B cell (primary cell): ENCODE measurements at regions not wholly inside any gene's neighbourhood (a gene's known extent, or its start where the extent isn't known, plus 50 kb on each side); places are given as distances from the start of the nearest gene placed in this dataset.

Experiments
- ATAC-seq: fragments of 200-7000 bp; cut with Tn5 transposase; one replicate; pipeline ENCODE4 v1.10.0; 2021; ENCODE audit warnings: low read depth, mild to moderate bottlenecking, moderate number of reproducible peaks, moderate library complexity
- CTCF ChIA-PET: fragments of 350-600 bp; sonication (Branson Sonifier 250); formaldehyde crosslinking; loops from one replicate; lab custom pipeline; 2021; ENCODE audit warnings: antibody characterized with exemption, inconsistent platforms; lab: Charles Lee
- POLR2A ChIA-PET: fragments of 350-600 bp; sonication (Branson Sonifier 250); formaldehyde crosslinking; loops from one replicate; lab custom pipeline; 2021; ENCODE audit warnings: antibody characterized with exemption; lab: Charles Lee
- DNase-seq: peaks from one replicate; pipeline ENCODE4 v3.0.0; 2013
- H2AFZ ChIP-seq: 2 replicates; pipeline ENCODE4 v1.6.1; 2012; ENCODE audit warnings: mild to moderate bottlenecking, low read depth, low read length; ENCODE audit not compliant: insufficient read depth, poor library complexity, severe bottlenecking
- H3K27ac ChIP-seq, 2 donors: 1 replicate in 1 of 2; 2 replicates in 1 of 2; pipeline ENCODE4 v1.5.1; 2012 to 2013; ENCODE audit warnings: low read length in 2 of 2, mild to moderate bottlenecking in 2 of 2, moderate library complexity in 1 of 2
- H3K27me3 ChIP-seq, 4 experiments: fragments of 200-600 bp in 1 of 4; sonication (generic) in 1 of 4; replicated peaks in 1 of 4; 1 replicate in 2 of 4; 2 replicates in 2 of 4; pipeline versions ENCODE4 v1.6.1 to v1.7.0; 2013 to 2016; ENCODE audit warnings: low read length in 3 of 4, mild to moderate bottlenecking in 2 of 4, mixed read lengths in 1 of 4, moderate library complexity in 1 of 4; ENCODE audit not compliant: insufficient read depth in 4 of 4, control insufficient read depth in 3 of 4; ENCODE audit errors: control extremely low read depth in 1 of 4
- H3K36me3 ChIP-seq, 2 experiments: replicated peaks in 1 of 2; 1 replicate in 1 of 2; 2 replicates in 1 of 2; pipeline versions ENCODE4 v1.6.1 to v1.7.1; 2013; ENCODE audit warnings: low read length in 1 of 2; ENCODE audit not compliant: insufficient read depth in 2 of 2, control insufficient read depth in 1 of 2; ENCODE audit errors: control extremely low read depth in 1 of 2, extremely low read depth in 1 of 2
- H3K4me1 ChIP-seq, 2 donors: fragments of 200-600 bp in 1 of 2; sonication (generic) in 1 of 2; 1 replicate in 1 of 2; 2 replicates in 1 of 2; pipeline versions ENCODE4 v1.5.1 to v1.6.1; 2013 to 2017; ENCODE audit warnings: low read length in 2 of 2; ENCODE audit not compliant: control insufficient read depth in 2 of 2, insufficient read depth in 2 of 2
- H3K4me2 ChIP-seq: replicated peaks from 2 replicates; pipeline ENCODE3; 2012; ENCODE audit warnings: mild to moderate bottlenecking, low read depth, low read length; ENCODE audit not compliant: poor library complexity, severe bottlenecking
- H3K4me3 ChIP-seq, 5 experiments: fragments of 200-600 bp in 1 of 5; sonication (generic) in 1 of 5; 1 replicate in 3 of 5; 2 replicates in 2 of 5; pipeline versions ENCODE4 v1.5.1 to v1.7.0; 2011 to 2016; ENCODE audit warnings: low read length in 4 of 5, mild to moderate bottlenecking in 4 of 5, low read depth in 2 of 5, control low read depth in 1 of 5, moderate library complexity in 1 of 5; ENCODE audit not compliant: insufficient read depth in 1 of 5; ENCODE audit errors: control extremely low read depth in 1 of 5, extremely low read depth in 1 of 5
- H3K79me2 ChIP-seq: fragments of 200-600 bp; sonication (generic); one replicate; pipeline ENCODE4 v1.6.0; 2016; ENCODE audit warnings: low read length; ENCODE audit not compliant: control insufficient read depth, insufficient read depth
- H3K9ac ChIP-seq: fragments of 200-600 bp; sonication (generic); 2 replicates; pipeline ENCODE4 v1.6.1; 2017; ENCODE audit warnings: mild to moderate bottlenecking, low read length, moderate library complexity
- H3K9me3 ChIP-seq, 3 donors: one replicate each; pipeline versions ENCODE4 v1.6.1 to v1.7.1; 2013; ENCODE audit warnings: low read length in 2 of 3; ENCODE audit not compliant: control insufficient read depth in 2 of 3, insufficient read depth in 1 of 3; ENCODE audit errors: control extremely low read depth in 1 of 3
- H4K20me1 ChIP-seq: 2 replicates; pipeline ENCODE4 v1.6.0; 2012; ENCODE audit warnings: mild to moderate bottlenecking, low read length; ENCODE audit not compliant: insufficient read depth, control insufficient read depth, poor library complexity, severe bottlenecking
- H3K27ac Mint-ChIP-seq: one replicate; pipeline ENCODE4 v1.8.0; 2021; ENCODE audit warnings: mixed read lengths
- H3K27me3 Mint-ChIP-seq: one replicate; pipeline ENCODE4 v1.8.0; 2021; ENCODE audit warnings: mixed read lengths
- H3K4me1 Mint-ChIP-seq: one replicate; pipeline ENCODE4 v1.8.0; 2021; ENCODE audit warnings: mixed read lengths
- H3K4me3 Mint-ChIP-seq: one replicate; pipeline ENCODE4 v1.8.0; 2021; ENCODE audit warnings: mixed read lengths
- H3K9me3 Mint-ChIP-seq: one replicate; pipeline ENCODE4 v1.8.0; 2022; ENCODE audit warnings: mixed read lengths; ENCODE audit not compliant: insufficient read depth
- CTCF ChIP-seq: fragments of 200-600 bp; IDR thresholded peaks from one replicate; pipeline ENCODE4 v1.8.0; 2022; ENCODE audit warnings: antibody characterized with exemption, mild to moderate bottlenecking
- EZH2 ChIP-seq: IDR thresholded peaks from 2 replicates; pipeline ENCODE4 v1.6.1; 2012; ENCODE audit warnings: borderline replicate concordance, low read depth, mild to moderate bottlenecking, moderate library complexity, low read length; ENCODE audit not compliant: insufficient read depth, poor library complexity, severe bottlenecking
- WGBS: methylation state at CpG from one replicate; pipeline ENCODE4 v1.1.5; 2013; ENCODE audit warnings: missing lambda C conversion rate; ENCODE audit not compliant: insufficient coverage; 5-methylcytosine and 5-hydroxymethylcytosine counted together
- intact Hi-C: fragments of 100-400 bp; cut with micrococcal nuclease; formaldehyde crosslinking; loops from one replicate; pipeline ENCODE4 v1.10.0; 2022

GRCh38 chr20:21608777-21609176 is 94.9 kb upstream of the NKX2-2 start:
- H3K36me3 ChIP-seq: no peaks in the 10 kb centered on the region
- no peaks in the 10 kb centered on the region for H3K79me2 ChIP-seq
- no peak overlapping the region for H3K27ac Mint-ChIP-seq
- no peak overlapping the region for H3K9ac ChIP-seq
- H2AFZ ChIP-seq: no peak overlapping the region
- ChIA-PET CTCF (no interaction called here), POLR2A (no interaction called here)
- H3K9me3 Mint-ChIP-seq: peaks cover 7% of the 10 kb centered on the region
- DNase-seq (no peak), ATAC-seq (no peak)
- no peaks in the 10 kb centered on the region for H3K4me1 ChIP-seq
- peaks cover 20% of the 10 kb centered on the region for H3K27me3 Mint-ChIP-seq
- no peak overlapping the region for H3K27ac ChIP-seq
- H3K9me3 ChIP-seq: peaks cover 0 to 17% (median 3%) of the 10 kb centered on the region in 3 donors
- no peak overlapping the region for H3K4me2 ChIP-seq
- intact Hi-C loops: no loop called here
- peaks cover 0 to 5% (median 0%) of the 10 kb centered on the region in 4 experiments for H3K27me3 ChIP-seq
- H3K4me1 Mint-ChIP-seq: no peaks in the 10 kb centered on the region
- H3K4me3 ChIP-seq: no peak overlapping the region
- H3K4me3 Mint-ChIP-seq: no peak overlapping the region
- H4K20me1 ChIP-seq: no peaks in the 10 kb centered on the region
- no peak for TF ChIP-seq CTCF
- no peak for TF ChIP-seq EZH2

- DNase-seq (no peak), ATAC-seq (no peak)
- H3K27ac ChIP-seq: no peak overlapping the region
- H3K27me3 ChIP-seq: peaks cover 0 to 5% (median 0%) of the 10 kb centered on the region in 4 experiments
- no peak overlapping the region for H3K4me3 ChIP-seq
- Mint-ChIP-seq H3K4me1 (no peaks in the 10 kb centered on the region), H3K27me3 (peaks cover 18% of the 10 kb centered on the region), H3K27ac (no peak overlapping the region), H3K4me3 (no peak overlapping the region), H3K9me3 (peaks cover 7% of the 10 kb centered on the region)
- H3K79me2 ChIP-seq: no peaks in the 10 kb centered on the region
- no peaks in the 10 kb centered on the region for H3K4me1 ChIP-seq
- ChIA-PET POLR2A (no interaction called here), CTCF (no interaction called here)
- WGBS: 57% methylated on average over 37 of the region's 38 CpGs
- intact Hi-C loops: no loop called here
- no peak overlapping the region for H2AFZ ChIP-seq
- no peak overlapping the region for H3K9ac ChIP-seq
- H3K4me2 ChIP-seq: no peak overlapping the region
- peaks cover 0 to 17% (median 3%) of the 10 kb centered on the region in 3 donors for H3K9me3 ChIP-seq
- H4K20me1 ChIP-seq: no peaks in the 10 kb centered on the region
- TF ChIP-seq EZH2 (no peak), CTCF (no peak)
- no peaks in the 10 kb centered on the region for H3K36me3 ChIP-seq
These were observed 94.3 kb upstream of the NKX2-2 start for GRCh38 chr20:21607971-21608725.
